ENCODE measurements at regions not wholly inside any gene's neighbourhood (a gene's known extent, or its start where the extent isn't known, plus 50 kb on each side); places are given as distances from the start of the nearest gene placed in this dataset.

DNA sequence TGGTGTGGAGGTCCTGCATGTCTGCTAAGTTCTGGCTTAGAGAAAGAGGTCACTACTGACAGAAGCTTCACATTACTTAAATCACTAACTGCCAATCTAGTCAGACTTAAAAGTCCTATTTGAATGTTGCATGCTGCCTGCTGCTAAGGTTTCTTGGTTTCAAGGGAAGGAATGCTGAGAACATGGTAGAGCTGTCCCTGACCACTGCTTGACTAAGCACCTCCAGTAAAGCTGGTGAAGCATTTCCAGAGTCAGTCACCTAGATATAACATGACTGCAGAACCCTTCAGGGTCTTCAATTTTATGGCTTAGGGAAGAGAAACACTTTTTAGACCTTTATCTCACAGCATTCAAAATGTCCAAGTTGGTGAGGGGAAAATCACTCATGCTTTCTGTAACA is 2178.3 kb upstream of the PIK3C3 start:
- Histone ChIP-seq H3K36me3 (no peaks in the 10 kb centered on the region), H3K9me3 (no peaks in the 10 kb centered on the region), H3K27me3 (no peaks in the 10 kb centered on the region), H3K4me1 (no peaks in the 10 kb centered on the region), H3K27ac (no peak overlapping the region), H3K4me3 (no peak overlapping the region)
- DNase-seq (ENCODE audit: low spot score in 2 of 2) = no peak
- TF ChIP-seq POLR2A (IDR thresholded peaks at IDR 0.05) = no peak
- TF ChIP-seq, protein P1, sequence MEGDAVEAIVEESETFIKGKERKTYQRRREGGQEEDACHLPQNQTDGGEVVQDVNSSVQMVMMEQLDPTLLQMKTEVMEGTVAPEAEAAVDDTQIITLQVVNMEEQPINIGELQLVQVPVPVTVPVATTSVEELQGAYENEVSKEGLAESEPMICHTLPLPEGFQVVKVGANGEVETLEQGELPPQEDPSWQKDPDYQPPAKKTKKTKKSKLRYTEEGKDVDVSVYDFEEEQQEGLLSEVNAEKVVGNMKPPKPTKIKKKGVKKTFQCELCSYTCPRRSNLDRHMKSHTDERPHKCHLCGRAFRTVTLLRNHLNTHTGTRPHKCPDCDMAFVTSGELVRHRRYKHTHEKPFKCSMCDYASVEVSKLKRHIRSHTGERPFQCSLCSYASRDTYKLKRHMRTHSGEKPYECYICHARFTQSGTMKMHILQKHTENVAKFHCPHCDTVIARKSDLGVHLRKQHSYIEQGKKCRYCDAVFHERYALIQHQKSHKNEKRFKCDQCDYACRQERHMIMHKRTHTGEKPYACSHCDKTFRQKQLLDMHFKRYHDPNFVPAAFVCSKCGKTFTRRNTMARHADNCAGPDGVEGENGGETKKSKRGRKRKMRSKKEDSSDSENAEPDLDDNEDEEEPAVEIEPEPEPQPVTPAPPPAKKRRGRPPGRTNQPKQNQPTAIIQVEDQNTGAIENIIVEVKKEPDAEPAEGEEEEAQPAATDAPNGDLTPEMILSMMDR (IDR thresholded peaks at IDR 0.05) = no peak
- TF ChIP-seq EP300 (IDR thresholded peaks at IDR 0.05) = no peak

DNA sequence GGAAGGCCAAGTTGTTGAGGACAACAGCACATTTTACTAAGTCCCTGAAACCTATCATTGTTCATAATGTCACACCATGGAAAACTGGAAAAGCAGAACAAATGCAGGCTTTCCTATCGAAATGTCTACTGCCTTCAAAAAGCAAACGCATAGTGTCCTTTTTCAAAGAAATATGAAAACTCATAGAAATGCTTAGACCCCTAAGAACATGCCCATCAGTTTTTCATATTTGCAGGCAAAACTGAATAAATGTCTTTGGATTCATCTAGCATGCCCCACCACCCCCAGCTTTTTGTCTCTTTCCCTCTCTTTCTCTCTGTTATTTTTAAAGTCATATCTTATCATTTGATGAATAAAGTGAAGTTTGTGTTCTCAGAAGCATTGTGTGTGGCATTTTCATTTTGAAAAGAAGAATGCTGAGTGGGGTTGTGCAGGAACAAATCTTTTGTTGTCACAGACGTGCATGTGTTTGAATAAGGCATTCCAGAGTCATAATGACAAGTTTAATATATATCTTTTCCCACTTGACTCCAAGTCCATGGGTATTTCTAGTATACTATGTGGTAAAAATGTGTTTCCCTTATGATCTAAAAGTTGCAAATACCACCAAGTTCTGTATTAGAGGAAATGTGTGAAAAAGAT is 2180.0 kb upstream of the PIK3C3 start:
- 55 to 57% methylated on average over 3 of the region's 3 CpGs for WGBS, 2 donors
- Histone ChIP-seq H3K27me3 (no peaks in the 10 kb centered on the region), H3K4me3 (no peak overlapping the region), H3K9me3 (no peaks in the 10 kb centered on the region), H3K36me3 (no peaks in the 10 kb centered on the region), H3K4me1 (no peaks in the 10 kb centered on the region), H3K27ac (no peak overlapping the region)
- no peak for TF ChIP-seq POLR2A (IDR thresholded peaks at IDR 0.05)
- no peak for TF ChIP-seq EP300 (IDR thresholded peaks at IDR 0.05)
- TF ChIP-seq, protein P1 (IDR thresholded peaks at IDR 0.05) = no peak
- no peak for DNase-seq (ENCODE audit: low spot score in 2 of 2)

DNA sequence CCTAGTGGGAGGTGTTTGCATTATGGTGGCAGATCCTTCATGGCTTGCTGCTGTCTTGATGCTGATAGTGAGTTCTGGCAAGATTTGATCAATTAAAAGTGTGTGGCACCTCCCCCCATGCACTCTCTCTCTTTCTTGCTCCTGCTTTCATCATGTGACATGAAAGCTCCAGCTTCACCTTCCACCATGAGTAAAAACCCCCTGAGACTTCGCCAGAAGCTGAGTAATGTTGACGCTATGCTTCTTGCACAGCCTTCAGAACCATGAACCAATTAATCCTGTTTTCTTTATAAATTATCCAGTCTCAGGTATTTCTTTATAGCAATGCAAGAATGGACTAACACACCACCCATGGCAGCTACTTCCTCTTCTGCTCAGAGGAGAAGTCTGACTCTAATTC is 2181.4 kb upstream of the PIK3C3 start:
- Histone ChIP-seq H3K9me3 (no peaks in the 10 kb centered on the region), H3K4me3 (no peak overlapping the region), H3K27me3 (no peaks in the 10 kb centered on the region), H3K27ac (no peak overlapping the region), H3K36me3 (no peaks in the 10 kb centered on the region), H3K4me1 (no peaks in the 10 kb centered on the region)
- no peak for TF ChIP-seq POLR2A (IDR thresholded peaks at IDR 0.05)
- TF ChIP-seq, protein P1 (IDR thresholded peaks at IDR 0.05) = no peak
- no peak for TF ChIP-seq EP300 (IDR thresholded peaks at IDR 0.05)
- WGBS, 2 donors = 85 to 97% methylated on average over 2 of the region's 2 CpGs
- DNase-seq (ENCODE audit: low spot score in 2 of 2) = no peak

DNA sequence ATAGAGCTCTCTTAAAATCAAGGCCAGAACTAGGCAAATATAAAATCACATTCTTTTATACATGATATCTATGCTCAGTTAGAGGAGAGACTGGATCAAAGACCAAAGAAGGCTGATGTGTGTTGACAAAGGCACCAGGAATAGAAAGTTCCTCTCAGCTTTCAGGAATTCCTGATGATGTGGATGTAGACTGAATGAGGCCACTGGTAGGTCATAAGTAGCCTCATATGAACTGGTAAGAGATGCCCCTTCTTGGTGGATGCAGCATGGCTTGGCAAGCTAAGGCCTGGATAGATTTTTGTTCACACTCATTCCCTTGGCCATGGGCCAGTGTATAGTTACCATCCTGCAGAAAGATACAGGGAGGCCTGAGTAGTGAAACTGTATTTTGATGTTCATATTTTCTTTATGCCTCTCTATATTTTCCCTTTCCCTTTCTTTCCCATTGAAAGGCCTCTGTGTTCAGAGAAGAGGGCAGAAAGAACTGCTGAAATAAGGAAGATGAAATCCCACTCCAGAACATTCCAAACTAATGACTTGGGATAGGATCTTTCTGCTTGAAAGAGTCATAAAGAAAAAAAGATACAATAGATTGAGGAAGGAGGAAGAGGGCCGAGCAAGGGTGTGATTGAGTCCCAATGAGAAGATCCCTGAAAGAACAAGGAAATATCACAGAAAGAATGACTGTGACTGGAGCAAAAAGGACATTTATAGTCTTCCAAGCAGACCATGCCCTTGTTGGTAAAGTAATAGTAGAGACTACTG is 2182.7 kb upstream of the PIK3C3 start:
- 62 to 71% methylated on average over 1 of the region's 1 CpG for WGBS, 2 donors

DNA sequence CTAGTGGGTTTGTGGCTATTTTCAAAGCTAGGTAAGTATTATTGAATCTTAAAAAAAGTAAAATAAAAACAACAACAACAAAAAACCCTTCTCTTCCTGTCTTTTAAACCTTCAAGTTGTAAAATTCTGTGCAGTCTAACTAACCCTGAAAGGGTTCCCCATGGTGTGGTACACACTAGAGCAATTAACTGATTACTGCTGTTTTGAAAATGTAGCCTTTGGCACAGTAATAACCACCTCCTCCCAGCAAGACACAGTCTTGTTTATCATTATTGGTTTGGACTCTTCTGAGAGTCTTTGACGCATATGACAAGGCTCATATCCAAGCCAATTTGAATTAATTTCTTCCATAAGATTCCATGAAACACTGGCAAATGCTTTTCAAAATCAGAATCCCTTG is 2184.6 kb upstream of the PIK3C3 start:
- Histone ChIP-seq H3K36me3 (no peaks in the 10 kb centered on the region), H3K4me1 (no peaks in the 10 kb centered on the region), H3K4me3 (no peak overlapping the region), H3K9me3 (no peaks in the 10 kb centered on the region), H3K27me3 (no peaks in the 10 kb centered on the region), H3K27ac (no peak overlapping the region)
- DNase-seq (ENCODE audit: low spot score in 2 of 2) = no peak
- TF ChIP-seq, protein P1 (IDR thresholded peaks at IDR 0.05) = no peak
- TF ChIP-seq POLR2A (IDR thresholded peaks at IDR 0.05) (no peak), EP300 (IDR thresholded peaks at IDR 0.05) (no peak)
- WGBS, 2 donors = 82 to 84% methylated on average over 1 of the region's 1 CpG

More for the DNA sequence above, 2182.7 kb upstream of the PIK3C3 start:
- H3K4me3 ChIP-seq = no peak overlapping the region
- H3K27ac ChIP-seq = no peak overlapping the region
- no peaks in the 10 kb centered on the region for H3K9me3 ChIP-seq
- DNase-seq (ENCODE audit: low spot score in 2 of 2) = no peak
- no peaks in the 10 kb centered on the region for H3K4me1 ChIP-seq
- no peaks in the 10 kb centered on the region for H3K36me3 ChIP-seq
- TF ChIP-seq, protein P1 (IDR thresholded peaks at IDR 0.05) = no peak
- no peak for TF ChIP-seq EP300 (IDR thresholded peaks at IDR 0.05)
- TF ChIP-seq POLR2A (IDR thresholded peaks at IDR 0.05) = no peak
- no peaks in the 10 kb centered on the region for H3K27me3 ChIP-seq
